ENCODE measurements at regions not wholly inside any gene's neighbourhood (a gene's known extent, or its start where the extent isn't known, plus 50 kb on each side); places are given as distances from the start of the nearest gene placed in this dataset.

- TF ChIP-seq USF1 (IDR thresholded peaks at IDR 0.05) = no peak
- no peak for TF ChIP-seq CREB1 (IDR thresholded peaks at IDR 0.05; ENCODE audit: low read depth)
- no peak for TF ChIP-seq ZBTB7A (IDR thresholded peaks at IDR 0.05; ENCODE audit: low read depth)
- no peak for TF ChIP-seq EP300 (IDR thresholded peaks at IDR 0.05; ENCODE audit: borderline replicate concordance)
- TF ChIP-seq REST (IDR thresholded peaks at IDR 0.05; ENCODE audit: low read depth) = no peak
- TF ChIP-seq TAF1 (IDR thresholded peaks at IDR 0.05; ENCODE audit: low read depth) = no peak
- no peak for TF ChIP-seq MAX (IDR thresholded peaks at IDR 0.05)
- TF ChIP-seq YY1 (IDR thresholded peaks at IDR 0.05; ENCODE audit: low read depth) = no peak
- no peak for TF ChIP-seq TCF12 (IDR thresholded peaks at IDR 0.05; ENCODE audit: low read depth)
- TF ChIP-seq CEBPB (IDR thresholded peaks at IDR 0.05) = no peak
- TF ChIP-seq EGR1 (IDR thresholded peaks at IDR 0.05) = no peak
- no peak for TF ChIP-seq NFIC (IDR thresholded peaks at IDR 0.05)
- TF ChIP-seq FOXM1 (IDR thresholded peaks at IDR 0.05; ENCODE audit: borderline replicate concordance, low read depth) = no peak
These were observed 431.1 kb upstream of the KLF6 start for GRCh38 chr10:4215963-4216575.

GRCh38 chr10:4215485-4215884 is 430.5 kb upstream of the KLF6 start:
- TF ChIP-seq NFIC (IDR thresholded peaks at IDR 0.05) (no peak), USF1 (IDR thresholded peaks at IDR 0.05) (no peak), YY1 (IDR thresholded peaks at IDR 0.05; ENCODE audit: low read depth) (no peak), CREB1 (IDR thresholded peaks at IDR 0.05; ENCODE audit: low read depth) (no peak), REST (IDR thresholded peaks at IDR 0.05; ENCODE audit: low read depth) (no peak), CEBPB (IDR thresholded peaks at IDR 0.05) (no peak), EGR1 (IDR thresholded peaks at IDR 0.05) (no peak), EP300 (IDR thresholded peaks at IDR 0.05; ENCODE audit: borderline replicate concordance) (no peak)

GRCh38 chr10:4214908-4215307 is 429.9 kb upstream of the KLF6 start:
- no peak for TF ChIP-seq FOXM1 (IDR thresholded peaks at IDR 0.05; ENCODE audit: borderline replicate concordance, low read depth)
- TF ChIP-seq TAF1 (IDR thresholded peaks at IDR 0.05; ENCODE audit: low read depth) = no peak
- no peak for TF ChIP-seq EGR1 (IDR thresholded peaks at IDR 0.05)
- TF ChIP-seq NFIC (IDR thresholded peaks at IDR 0.05) = no peak
- TF ChIP-seq MAX (IDR thresholded peaks at IDR 0.05) = no peak
- TF ChIP-seq REST (IDR thresholded peaks at IDR 0.05; ENCODE audit: low read depth) = no peak
- no peak for TF ChIP-seq TEAD4 (IDR thresholded peaks at IDR 0.05)
- TF ChIP-seq YY1 (IDR thresholded peaks at IDR 0.05; ENCODE audit: low read depth) = no peak
- no peak for TF ChIP-seq ZBTB7A (IDR thresholded peaks at IDR 0.05; ENCODE audit: low read depth)
- no peak for TF ChIP-seq CREB1 (IDR thresholded peaks at IDR 0.05; ENCODE audit: low read depth)
- TF ChIP-seq CEBPB (IDR thresholded peaks at IDR 0.05) = no peak
- no peak for TF ChIP-seq RAD21 (IDR thresholded peaks at IDR 0.05; ENCODE audit: low read depth)
- TF ChIP-seq TCF12 (IDR thresholded peaks at IDR 0.05; ENCODE audit: low read depth) = no peak
- TF ChIP-seq EP300 (IDR thresholded peaks at IDR 0.05; ENCODE audit: borderline replicate concordance) = no peak
- TF ChIP-seq USF1 (IDR thresholded peaks at IDR 0.05) = no peak

GRCh38 chr10:4213441-4213840 is 428.4 kb upstream of the KLF6 start:
- TF ChIP-seq RAD21 (IDR thresholded peaks at IDR 0.05; ENCODE audit: low read depth) (no peak), EP300 (IDR thresholded peaks at IDR 0.05; ENCODE audit: borderline replicate concordance) (no peak), ZBTB7A (IDR thresholded peaks at IDR 0.05; ENCODE audit: low read depth) (no peak), NFIC (IDR thresholded peaks at IDR 0.05) (no peak), CEBPB (IDR thresholded peaks at IDR 0.05) (no peak), FOXM1 (IDR thresholded peaks at IDR 0.05; ENCODE audit: borderline replicate concordance, low read depth) (no peak), EGR1 (IDR thresholded peaks at IDR 0.05) (no peak), USF1 (IDR thresholded peaks at IDR 0.05) (no peak), CREB1 (IDR thresholded peaks at IDR 0.05; ENCODE audit: low read depth) (no peak), MAX (IDR thresholded peaks at IDR 0.05) (no peak), TEAD4 (IDR thresholded peaks at IDR 0.05) (no peak), YY1 (IDR thresholded peaks at IDR 0.05; ENCODE audit: low read depth) (no peak), TAF1 (IDR thresholded peaks at IDR 0.05; ENCODE audit: low read depth) (no peak), TCF12 (IDR thresholded peaks at IDR 0.05; ENCODE audit: low read depth) (no peak), REST (IDR thresholded peaks at IDR 0.05; ENCODE audit: low read depth) (no peak)

Measured in Ishikawa (cell line).